HUES48 (cell line): ENCODE measurements at regions not wholly inside any gene's neighbourhood (a gene's known extent, or its start where the extent isn't known, plus 50 kb on each side); places are given as distances from the start of the nearest gene placed in this dataset.

Experiments used
- H3K27ac ChIP-seq: one replicate; pipeline ENCODE4 v1.7.0; 2013; ENCODE audit warnings: low read depth, low read length, inconsistent platforms
- H3K27me3 ChIP-seq: 2 replicates; pipeline ENCODE4 v1.6.1; 2013; ENCODE audit warnings: mild to moderate bottlenecking, low read length; ENCODE audit not compliant: control insufficient read depth, insufficient read depth
- H3K36me3 ChIP-seq: 2 replicates; pipeline ENCODE4 v1.6.1; 2013; ENCODE audit warnings: low read length; ENCODE audit not compliant: control insufficient read depth, insufficient read depth
- H3K4me1 ChIP-seq: 2 replicates; pipeline ENCODE4 v1.6.1; 2013; ENCODE audit warnings: mild to moderate bottlenecking, low read length; ENCODE audit not compliant: control insufficient read depth, insufficient read depth
- H3K4me3 ChIP-seq: 2 replicates; pipeline ENCODE4 v1.5.1; 2013; ENCODE audit warnings: mild to moderate bottlenecking, low read depth, low read length
- H3K9ac ChIP-seq: 2 replicates; pipeline ENCODE4 v1.6.1; 2013; ENCODE audit warnings: mild to moderate bottlenecking, low read depth, low read length, moderate library complexity
- H3K9me3 ChIP-seq: 2 replicates; pipeline ENCODE4 v1.6.1; 2013; ENCODE audit warnings: low read length; ENCODE audit not compliant: control insufficient read depth, insufficient read depth

DNA sequence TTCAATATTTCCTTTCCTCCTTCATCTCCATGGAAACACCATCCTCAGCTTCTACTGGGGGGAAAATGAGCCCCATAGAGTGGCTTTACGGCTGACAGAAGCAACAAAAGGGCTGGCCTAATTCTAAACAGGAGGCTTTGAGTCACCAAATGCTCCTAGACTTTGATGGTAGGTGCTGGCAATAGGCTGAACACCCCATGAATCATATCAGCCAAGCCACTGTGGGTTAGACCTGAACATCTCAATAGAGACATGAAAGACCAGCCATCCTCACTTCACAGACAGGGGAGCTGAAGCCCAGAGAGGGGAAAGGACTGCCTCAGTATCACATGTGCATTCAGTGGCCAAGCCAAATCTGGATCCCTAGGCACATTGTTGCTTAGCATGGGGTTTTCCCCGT is 107.6 kb downstream of the AMER1 start:
- H3K36me3 ChIP-seq, result no peaks in the 10 kb centered on the region
- H3K9ac ChIP-seq, result no peak overlapping the region
- H3K9me3 ChIP-seq, result peaks cover 69% of the 10 kb centered on the region
- H3K27me3 ChIP-seq, result no peaks in the 10 kb centered on the region
- no peak overlapping the region for H3K4me3 ChIP-seq
- no peak overlapping the region for H3K27ac ChIP-seq
- peaks cover 3% of the 10 kb centered on the region; the same call in 1 of the 2 replicates for H3K4me1 ChIP-seq

DNA sequence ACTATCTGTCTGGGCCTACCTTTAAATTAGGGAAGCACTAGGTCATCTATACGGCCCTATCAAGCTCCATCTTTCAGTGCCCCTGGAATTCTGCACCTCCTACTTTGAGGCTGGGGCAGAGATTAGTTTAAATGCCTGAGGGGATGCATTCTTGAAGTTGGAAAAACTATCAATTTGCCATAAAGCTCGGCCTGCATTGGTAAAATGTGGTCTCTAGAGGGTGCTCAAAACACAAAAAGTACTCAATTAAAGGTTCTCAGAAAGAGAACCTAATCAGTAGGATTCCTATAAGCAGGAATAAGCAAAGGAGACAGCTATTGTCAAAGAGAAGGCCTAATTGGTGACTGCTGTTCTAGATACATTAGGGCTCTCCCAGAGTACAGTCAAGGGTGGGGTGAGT is 111.7 kb downstream of the AMER1 start:
- H3K4me3 ChIP-seq, result no peak overlapping the region
- H3K27me3 ChIP-seq, result no peaks in the 10 kb centered on the region
- H3K9me3 ChIP-seq, result peaks cover 55% of the 10 kb centered on the region
- H3K36me3 ChIP-seq, result no peaks in the 10 kb centered on the region
- no peak overlapping the region for H3K27ac ChIP-seq
- peaks cover 3% of the 10 kb centered on the region; the same call in 1 of the 2 replicates for H3K4me1 ChIP-seq
- H3K9ac ChIP-seq, result no peak overlapping the region
